ENCODE measurements at regions not wholly inside any gene's neighbourhood (a gene's known extent, or its start where the extent isn't known, plus 50 kb on each side); places are given as distances from the start of the nearest gene placed in this dataset.

GRCh38 chr16:54437401-54437800, 150.8 kb upstream of the IRX3 start:
- no peak for TF ChIP-seq ZNF274 (IDR thresholded peaks at IDR 0.05; ENCODE audit: low read depth, low read length)
- no peak for TF ChIP-seq YY1 (IDR thresholded peaks at IDR 0.05; ENCODE audit: insufficient read depth, insufficient read length)

Measured in NT2/D1 (cell line).